ENCODE measurements at regions not wholly inside any gene's neighbourhood (a gene's known extent, or its start where the extent isn't known, plus 50 kb on each side); places are given as distances from the start of the nearest gene placed in this dataset.

GRCh38 chrX:150226223-150226965, 136.7 kb upstream of the MAMLD1 start:
- 68 to 94% (median 91%) methylated on average over 9 of the region's 9 CpGs for WGBS, 3 donors
- TF ChIP-seq, protein P1, sequence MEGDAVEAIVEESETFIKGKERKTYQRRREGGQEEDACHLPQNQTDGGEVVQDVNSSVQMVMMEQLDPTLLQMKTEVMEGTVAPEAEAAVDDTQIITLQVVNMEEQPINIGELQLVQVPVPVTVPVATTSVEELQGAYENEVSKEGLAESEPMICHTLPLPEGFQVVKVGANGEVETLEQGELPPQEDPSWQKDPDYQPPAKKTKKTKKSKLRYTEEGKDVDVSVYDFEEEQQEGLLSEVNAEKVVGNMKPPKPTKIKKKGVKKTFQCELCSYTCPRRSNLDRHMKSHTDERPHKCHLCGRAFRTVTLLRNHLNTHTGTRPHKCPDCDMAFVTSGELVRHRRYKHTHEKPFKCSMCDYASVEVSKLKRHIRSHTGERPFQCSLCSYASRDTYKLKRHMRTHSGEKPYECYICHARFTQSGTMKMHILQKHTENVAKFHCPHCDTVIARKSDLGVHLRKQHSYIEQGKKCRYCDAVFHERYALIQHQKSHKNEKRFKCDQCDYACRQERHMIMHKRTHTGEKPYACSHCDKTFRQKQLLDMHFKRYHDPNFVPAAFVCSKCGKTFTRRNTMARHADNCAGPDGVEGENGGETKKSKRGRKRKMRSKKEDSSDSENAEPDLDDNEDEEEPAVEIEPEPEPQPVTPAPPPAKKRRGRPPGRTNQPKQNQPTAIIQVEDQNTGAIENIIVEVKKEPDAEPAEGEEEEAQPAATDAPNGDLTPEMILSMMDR (IDR thresholded peaks at IDR 0.05) = no peak
- intact Hi-C loops (cut with DNase I) = no loop called here
- Histone ChIP-seq H3K4me3 (no peak overlapping the region), H3K4me1 (no peaks in the 10 kb centered on the region), H3K27ac (no peak overlapping the region), H3K27me3 (ENCODE audit: insufficient read depth in 3 of 3, low read length in 2 of 3) (peaks cover 0 to 6% (median 0%) of the 10 kb centered on the region in 3 donors), H3K9me3 (no peaks in the 10 kb centered on the region), H3K36me3 (ENCODE audit: insufficient read depth in 1 of 2, low read depth in 1 of 2) (no peaks in the 10 kb centered on the region)
- no peak for ATAC-seq
- no peak for DNase-seq

DNA sequence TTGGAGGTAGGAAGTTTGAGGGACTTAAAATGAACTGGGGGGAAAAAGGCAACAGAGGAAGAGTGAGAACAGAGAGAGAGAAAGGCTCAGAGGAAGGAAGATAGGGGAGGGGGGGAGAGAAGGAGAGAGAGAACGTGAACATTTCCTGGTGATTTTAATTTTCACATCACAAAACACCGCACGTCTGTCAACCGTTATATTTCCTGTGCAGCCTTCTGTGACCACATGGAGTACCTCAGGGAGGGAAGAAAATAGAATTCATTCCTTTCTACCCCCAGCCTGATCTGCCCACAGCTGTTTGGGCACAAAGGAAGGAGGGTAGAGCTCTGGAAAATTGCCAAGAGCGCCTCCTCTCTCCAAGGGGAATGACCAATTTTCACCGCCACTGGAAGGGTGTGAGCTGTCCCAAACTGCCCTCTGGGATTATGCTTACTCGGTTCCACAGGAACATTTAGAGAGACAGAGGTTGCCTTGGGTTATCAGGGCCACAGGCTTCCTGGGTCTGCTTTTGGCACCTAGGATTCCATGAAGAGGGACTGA, 135.7 kb upstream of the MAMLD1 start:
- Histone ChIP-seq H3K4me1 (no peaks in the 10 kb centered on the region), H3K27ac (no peak overlapping the region), H3K27me3 (ENCODE audit: insufficient read depth in 3 of 3, low read length in 2 of 3) (peaks cover 0 to 4% (median 0%) of the 10 kb centered on the region in 3 donors), H3K9me3 (no peaks in the 10 kb centered on the region), H3K4me3 (no peak overlapping the region), H3K36me3 (ENCODE audit: insufficient read depth in 1 of 2, low read depth in 1 of 2) (no peaks in the 10 kb centered on the region)
- no peak for DNase-seq
- TF ChIP-seq, protein P1 (IDR thresholded peaks at IDR 0.05) = no peak
- no peak for ATAC-seq
- WGBS, 3 donors = 42 to 57% (median 44%) methylated on average over 7 of the region's 7 CpGs
- intact Hi-C loops (cut with DNase I) = no loop called here

- no peak for ATAC-seq
- intact Hi-C loops (cut with DNase I) = no loop called here
- WGBS, 3 donors = 70 to 90% (median 85%) methylated on average over 5 to 7 of the region's 7 CpGs
- Histone ChIP-seq H3K9me3 (no peaks in the 10 kb centered on the region), H3K4me1 (no peaks in the 10 kb centered on the region), H3K27ac (no peak overlapping the region), H3K36me3 (ENCODE audit: insufficient read depth in 1 of 2, low read depth in 1 of 2) (no peaks in the 10 kb centered on the region), H3K4me3 (no peak overlapping the region), H3K27me3 (ENCODE audit: insufficient read depth in 3 of 3, low read length in 2 of 3) (peaks cover 0 to 4% (median 0%) of the 10 kb centered on the region in 3 donors)
- TF ChIP-seq, protein P1 (IDR thresholded peaks at IDR 0.05) = no peak
- no peak for DNase-seq
Observed at GRCh38 chrX:150227873-150228410, 135.2 kb upstream of the MAMLD1 start.

DNA sequence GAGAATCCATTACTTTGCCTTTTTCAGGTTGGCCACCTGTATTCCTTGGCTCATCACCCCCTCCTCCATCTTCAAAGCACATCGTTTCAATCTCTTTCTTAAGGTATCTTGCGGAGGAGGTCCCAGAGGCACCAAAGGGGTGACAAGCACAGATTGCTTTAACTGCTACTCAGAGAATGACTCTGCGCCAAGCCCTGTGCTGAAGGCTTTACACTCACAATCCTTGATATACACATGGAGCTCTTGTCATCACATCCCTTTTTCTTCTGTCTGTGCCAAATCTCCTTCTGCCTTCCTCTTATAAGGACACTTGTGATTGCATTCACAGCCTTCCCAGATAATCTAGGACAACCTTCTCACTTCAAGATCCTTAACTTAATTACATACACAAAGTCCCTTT, 134.7 kb upstream of the MAMLD1 start:
- Histone ChIP-seq H3K4me3 (no peak overlapping the region), H3K27me3 (ENCODE audit: insufficient read depth in 3 of 3, low read length in 2 of 3) (peaks cover 0 to 4% (median 0%) of the 10 kb centered on the region in 3 donors), H3K36me3 (ENCODE audit: insufficient read depth in 1 of 2, low read depth in 1 of 2) (no peaks in the 10 kb centered on the region), H3K27ac (no peak overlapping the region), H3K9me3 (no peaks in the 10 kb centered on the region), H3K4me1 (no peaks in the 10 kb centered on the region)
- WGBS, 3 donors = 76 to 94% (median 90%) methylated on average over 3 of the region's 3 CpGs
- intact Hi-C loops (cut with DNase I) = no loop called here
- ATAC-seq = no peak
- TF ChIP-seq, protein P1 (IDR thresholded peaks at IDR 0.05) = no peak
- no peak for DNase-seq
